ENCODE measurements at regions not wholly inside any gene's neighbourhood (a gene's known extent, or its start where the extent isn't known, plus 50 kb on each side); places are given as distances from the start of the nearest gene placed in this dataset.

- Mint-ChIP-seq H3K36me3 (ENCODE audit: insufficient read depth, unreplicated experiment) (peaks cover 5% of the 10 kb centered on the region), H3K27me3 (ENCODE audit: insufficient read depth, unreplicated experiment) (peaks cover 5% of the 10 kb centered on the region), H3K4me1 (ENCODE audit: low read depth, unreplicated experiment) (peaks cover 14% of the 10 kb centered on the region), H3K27ac (ENCODE audit: unreplicated experiment) (no peak overlapping the region), H3K9me3 (ENCODE audit: unreplicated experiment) (no peaks in the 10 kb centered on the region), H3K4me3 (ENCODE audit: unreplicated experiment) (no peak overlapping the region)
- CTCF ChIA-PET = interaction anchor here (1.5 to 2.2 kb wide), 3 partner anchors 138 to 264 kb away, joined by 4 to 11 read pairs (median 6); no protein-coding TSS in a partner anchor
- no peak for DNase-seq
- intact Hi-C loops (cut with micrococcal nuclease; ENCODE audit: unreplicated experiment) = no loop called here
- Histone ChIP-seq H3K4me1 (peaks cover 19% of the 10 kb centered on the region), H3K27me3 (replicated peaks; ENCODE audit: control insufficient read depth, insufficient read depth, low read length) (no peaks in the 10 kb centered on the region), H3K9me3 (0 out of 2 replicates have a peak, but pooled peaks cover 3% of the 10 kb centered on the region), H3K36me3 (ENCODE audit: control insufficient read depth, insufficient read depth, low read length) (no peaks in the 10 kb centered on the region), H3K4me3 (ENCODE audit: low read depth, low read length) (no peak overlapping the region)
- no TSS peak for BruUV-seq (replicated peaks)
- POLR2A ChIA-PET = no interaction called here
- TF ChIP-seq, protein P1, sequence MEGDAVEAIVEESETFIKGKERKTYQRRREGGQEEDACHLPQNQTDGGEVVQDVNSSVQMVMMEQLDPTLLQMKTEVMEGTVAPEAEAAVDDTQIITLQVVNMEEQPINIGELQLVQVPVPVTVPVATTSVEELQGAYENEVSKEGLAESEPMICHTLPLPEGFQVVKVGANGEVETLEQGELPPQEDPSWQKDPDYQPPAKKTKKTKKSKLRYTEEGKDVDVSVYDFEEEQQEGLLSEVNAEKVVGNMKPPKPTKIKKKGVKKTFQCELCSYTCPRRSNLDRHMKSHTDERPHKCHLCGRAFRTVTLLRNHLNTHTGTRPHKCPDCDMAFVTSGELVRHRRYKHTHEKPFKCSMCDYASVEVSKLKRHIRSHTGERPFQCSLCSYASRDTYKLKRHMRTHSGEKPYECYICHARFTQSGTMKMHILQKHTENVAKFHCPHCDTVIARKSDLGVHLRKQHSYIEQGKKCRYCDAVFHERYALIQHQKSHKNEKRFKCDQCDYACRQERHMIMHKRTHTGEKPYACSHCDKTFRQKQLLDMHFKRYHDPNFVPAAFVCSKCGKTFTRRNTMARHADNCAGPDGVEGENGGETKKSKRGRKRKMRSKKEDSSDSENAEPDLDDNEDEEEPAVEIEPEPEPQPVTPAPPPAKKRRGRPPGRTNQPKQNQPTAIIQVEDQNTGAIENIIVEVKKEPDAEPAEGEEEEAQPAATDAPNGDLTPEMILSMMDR (IDR thresholded peaks at IDR 0.05; ENCODE audit: insufficient read depth in 1 of 2, low read depth in 1 of 2, low read length in 1 of 2, severe bottlenecking in 1 of 2, unreplicated experiment in 1 of 2) = no peak
Measured at GRCh38 chr10:64115471-64115870, 594.3 kb downstream of the REEP3 start.

DNA sequence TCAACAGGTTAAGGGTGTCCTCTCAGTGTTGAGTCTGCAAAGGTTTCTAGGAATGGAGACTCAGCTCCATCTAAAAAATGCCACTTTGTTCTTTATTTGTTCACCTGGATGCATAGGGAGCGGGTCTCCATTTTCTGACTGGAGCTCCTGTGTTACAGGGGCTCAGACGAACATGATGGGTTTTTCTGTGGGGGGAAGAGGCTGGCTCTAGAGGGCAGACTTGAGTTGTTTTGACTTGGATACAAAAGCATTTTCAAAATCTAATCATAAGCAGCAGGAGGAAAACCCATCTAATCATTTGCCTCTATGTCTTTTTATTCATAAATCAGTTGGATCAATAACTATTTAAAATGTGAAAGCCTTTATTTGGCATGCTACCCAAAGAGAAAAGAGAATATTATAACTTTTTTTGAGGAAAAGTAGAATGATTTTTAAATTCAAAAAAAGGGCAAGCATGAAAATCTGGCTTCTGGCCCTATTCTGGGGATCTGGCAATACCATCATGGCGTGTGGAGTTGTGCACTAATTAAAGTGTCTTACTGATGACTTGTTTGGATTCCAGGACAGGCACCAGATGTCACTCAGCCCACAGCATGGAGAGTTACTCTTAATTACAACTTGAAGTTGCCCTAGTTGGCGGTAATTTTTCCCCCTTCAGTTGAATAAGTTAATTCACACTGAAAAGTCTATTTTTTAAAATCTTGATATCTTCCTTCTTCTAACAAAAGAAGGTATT is 594.9 kb downstream of the REEP3 start:
- Mint-ChIP-seq H3K27me3 (ENCODE audit: insufficient read depth, unreplicated experiment) (peaks cover 5% of the 10 kb centered on the region), H3K36me3 (ENCODE audit: insufficient read depth, unreplicated experiment) (peaks cover 6% of the 10 kb centered on the region), H3K9me3 (ENCODE audit: unreplicated experiment) (no peaks in the 10 kb centered on the region), H3K4me3 (ENCODE audit: unreplicated experiment) (no peak overlapping the region), H3K4me1 (ENCODE audit: low read depth, unreplicated experiment) (peaks cover 14% of the 10 kb centered on the region), H3K27ac (ENCODE audit: unreplicated experiment) (no peak overlapping the region)
- intact Hi-C loops (cut with micrococcal nuclease; ENCODE audit: unreplicated experiment) = loop anchor here (1.0 kb wide), 2 partner anchors 177 to 264 kb away; no protein-coding TSS in a partner anchor
- Histone ChIP-seq H3K27me3 (replicated peaks; ENCODE audit: control insufficient read depth, insufficient read depth, low read length) (no peaks in the 10 kb centered on the region), H3K9me3 (0 out of 2 replicates have a peak, but pooled peaks cover 3% of the 10 kb centered on the region), H3K36me3 (ENCODE audit: control insufficient read depth, insufficient read depth, low read length) (no peaks in the 10 kb centered on the region), H3K4me3 (ENCODE audit: low read depth, low read length) (no peak overlapping the region), H3K4me1 (peaks cover 19% of the 10 kb centered on the region)
- CTCF ChIA-PET = interaction anchor here (0.5 to 2.2 kb wide), 4 partner anchors 73 to 264 kb away, joined by 3 to 11 read pairs (median 5); no protein-coding TSS in a partner anchor
- no TSS peak for BruUV-seq (replicated peaks)
- TF ChIP-seq, protein P1 (IDR thresholded peaks at IDR 0.05; ENCODE audit: insufficient read depth in 1 of 2, low read depth in 1 of 2, low read length in 1 of 2, severe bottlenecking in 1 of 2, unreplicated experiment in 1 of 2) = peak; percentile 36 to 76
- DNase-seq = peak in 1 of 2 experiments; percentile 49
- POLR2A ChIA-PET = no interaction called here

GRCh38 chr10:64116707-64117106 is 595.5 kb downstream of the REEP3 start:
- Mint-ChIP-seq H3K4me1 (ENCODE audit: low read depth, unreplicated experiment) (peaks cover 14% of the 10 kb centered on the region), H3K36me3 (ENCODE audit: insufficient read depth, unreplicated experiment) (peaks cover 6% of the 10 kb centered on the region), H3K27ac (ENCODE audit: unreplicated experiment) (no peak overlapping the region), H3K9me3 (ENCODE audit: unreplicated experiment) (no peaks in the 10 kb centered on the region), H3K27me3 (ENCODE audit: insufficient read depth, unreplicated experiment) (peaks cover 5% of the 10 kb centered on the region), H3K4me3 (ENCODE audit: unreplicated experiment) (no peak overlapping the region)
- peak in 1 of 2 experiments; percentile 54 for DNase-seq
- Histone ChIP-seq H3K4me1 (peaks cover 19% of the 10 kb centered on the region), H3K36me3 (ENCODE audit: control insufficient read depth, insufficient read depth, low read length) (no peaks in the 10 kb centered on the region), H3K4me3 (ENCODE audit: low read depth, low read length) (no peak overlapping the region), H3K27me3 (replicated peaks; ENCODE audit: control insufficient read depth, insufficient read depth, low read length) (no peaks in the 10 kb centered on the region), H3K9me3 (0 out of 2 replicates have a peak, but pooled peaks cover 3% of the 10 kb centered on the region)
- TF ChIP-seq, protein P1 (IDR thresholded peaks at IDR 0.05; ENCODE audit: insufficient read depth in 1 of 2, low read depth in 1 of 2, low read length in 1 of 2, severe bottlenecking in 1 of 2, unreplicated experiment in 1 of 2) = no peak
- POLR2A ChIA-PET = no interaction called here
- CTCF ChIA-PET = interaction anchor here (0.6 to 2.2 kb wide), 4 partner anchors 140 to 263 kb away, joined by 3 to 11 read pairs (median 5); no protein-coding TSS in a partner anchor
- intact Hi-C loops (cut with micrococcal nuclease; ENCODE audit: unreplicated experiment) = loop anchor here (1.0 kb wide), 2 partner anchors 177 to 264 kb away; no protein-coding TSS in a partner anchor
- no TSS peak for BruUV-seq (replicated peaks)

Measured in Caco-2 (cell line).